Esophagus muscularis mucosa (tissue), 4 donors: ENCODE measurements at regions not wholly inside any gene's neighbourhood (a gene's known extent, or its start where the extent isn't known, plus 50 kb on each side); places are given as distances from the start of the nearest gene placed in this dataset.
"Not testable (repeated sequence)": the region's sequence is repeated elsewhere in the genome, so short reads cannot be mapped to it uniquely, and the experiment has no call there.

Experiments
- CTCF ChIP-seq, 3 experiments: fragments of 200-600 bp in 2 of 3; fragments of 450-650 bp in 1 of 3; sonication (generic) in 2 of 3; IDR thresholded peaks; one replicate each; pipeline ENCODE4 v1.5.1; 2017 to 2019; ENCODE audit warnings: antibody characterized with exemption in 3 of 3, mild to moderate bottlenecking in 2 of 3, moderate library complexity in 1 of 3
- EP300 ChIP-seq: sonication (generic); formaldehyde crosslinking; IDR thresholded peaks from one replicate; pipeline ENCODE4 v1.6.1; 2017; ENCODE audit warnings: antibody characterized with exemption
- POLR2A ChIP-seq: fragments of 450-650 bp; IDR thresholded peaks from one replicate; pipeline ENCODE4 v1.6.1; 2017; ENCODE audit warnings: antibody characterized with exemption, moderate library complexity, mild to moderate bottlenecking, low read depth
- POLR2AphosphoS5 ChIP-seq, 2 donors: sonication (generic); formaldehyde crosslinking; IDR thresholded peaks; one replicate each; pipeline ENCODE4 v1.6.1; 2017; ENCODE audit warnings: antibody characterized with exemption in 2 of 2

GRCh38 chr2:89876445-89876844 lies 1185.0 kb downstream of the RPIA start:
- TF ChIP-seq CTCF (IDR thresholded peaks at IDR 0.05); POLR2AphosphoS5 (IDR thresholded peaks at IDR 0.05); POLR2A; EP300: not testable (repeated sequence)
